ENCODE measurements at regions not wholly inside any gene's neighbourhood (a gene's known extent, or its start where the extent isn't known, plus 50 kb on each side); places are given as distances from the start of the nearest gene placed in this dataset.
A peak's percentile ranks its signal among the peaks of the same experiment; 100 is the strongest.

DNA sequence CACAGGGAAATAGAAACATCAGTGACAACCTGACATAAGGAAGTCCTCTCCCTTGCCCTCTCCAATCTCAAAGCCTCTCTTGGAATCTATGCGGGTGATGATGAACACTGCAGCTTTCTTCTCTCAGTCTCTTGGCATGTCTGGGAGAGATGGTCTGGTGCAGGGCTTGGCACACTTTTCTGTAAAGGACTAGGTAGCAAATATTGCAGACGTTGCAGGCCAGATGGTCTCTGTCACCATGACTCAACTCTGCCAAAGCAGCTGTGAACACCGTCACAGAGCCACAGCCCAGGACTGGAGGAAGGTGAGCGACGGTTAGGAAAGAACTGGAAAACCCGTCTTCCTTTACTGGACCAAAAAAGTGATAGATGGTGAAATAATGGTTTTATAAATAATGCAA lies 591.0 kb upstream of the TMEM132C start:
- H3K27ac Mint-ChIP-seq, result no peak overlapping the region

DNA sequence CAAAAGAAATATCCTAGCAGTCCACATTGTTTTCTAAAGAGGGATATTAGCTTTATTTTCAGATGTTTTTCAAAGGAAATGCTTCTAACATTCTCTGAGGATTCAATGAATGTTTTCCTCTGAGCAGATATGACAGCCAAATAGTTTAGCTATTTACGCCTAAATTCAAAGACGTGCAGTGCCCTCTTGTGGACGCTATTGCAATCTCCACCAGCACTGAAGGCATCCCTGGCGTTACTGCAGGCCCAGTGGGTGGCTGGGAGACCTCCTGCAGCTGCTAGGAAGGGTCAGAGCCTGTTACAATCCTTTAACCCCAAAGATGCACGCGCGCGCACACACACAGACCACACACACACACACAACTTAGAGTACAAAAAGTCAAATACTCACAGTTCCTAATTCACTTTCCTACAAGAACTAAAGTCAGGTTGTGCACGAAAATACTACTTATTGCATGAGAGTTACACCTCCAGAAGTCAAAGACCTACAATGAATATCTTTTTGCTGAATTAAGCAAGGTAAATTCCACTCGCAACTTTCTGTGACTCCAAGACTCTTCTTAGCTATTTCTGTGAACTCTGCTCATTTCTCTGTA lies 589.3 kb upstream of the TMEM132C start:
- Mint-ChIP-seq H3K9me3 (no peaks in the 10 kb centered on the region), H3K27me3 (ENCODE audit: insufficient read depth) (no peaks in the 10 kb centered on the region; the same call in 1 of the 2 replicates), H3K27ac (no peak overlapping the region), H3K4me3 (no peak overlapping the region), H3K36me3 (ENCODE audit: low read depth) (peaks cover 8% of the 10 kb centered on the region; the same call in 1 of the 2 replicates), H3K4me1 (ENCODE audit: low read depth) (peaks cover 36% of the 10 kb centered on the region)
- DNase-seq, result peak; percentile 74
- TF ChIP-seq, protein P1, sequence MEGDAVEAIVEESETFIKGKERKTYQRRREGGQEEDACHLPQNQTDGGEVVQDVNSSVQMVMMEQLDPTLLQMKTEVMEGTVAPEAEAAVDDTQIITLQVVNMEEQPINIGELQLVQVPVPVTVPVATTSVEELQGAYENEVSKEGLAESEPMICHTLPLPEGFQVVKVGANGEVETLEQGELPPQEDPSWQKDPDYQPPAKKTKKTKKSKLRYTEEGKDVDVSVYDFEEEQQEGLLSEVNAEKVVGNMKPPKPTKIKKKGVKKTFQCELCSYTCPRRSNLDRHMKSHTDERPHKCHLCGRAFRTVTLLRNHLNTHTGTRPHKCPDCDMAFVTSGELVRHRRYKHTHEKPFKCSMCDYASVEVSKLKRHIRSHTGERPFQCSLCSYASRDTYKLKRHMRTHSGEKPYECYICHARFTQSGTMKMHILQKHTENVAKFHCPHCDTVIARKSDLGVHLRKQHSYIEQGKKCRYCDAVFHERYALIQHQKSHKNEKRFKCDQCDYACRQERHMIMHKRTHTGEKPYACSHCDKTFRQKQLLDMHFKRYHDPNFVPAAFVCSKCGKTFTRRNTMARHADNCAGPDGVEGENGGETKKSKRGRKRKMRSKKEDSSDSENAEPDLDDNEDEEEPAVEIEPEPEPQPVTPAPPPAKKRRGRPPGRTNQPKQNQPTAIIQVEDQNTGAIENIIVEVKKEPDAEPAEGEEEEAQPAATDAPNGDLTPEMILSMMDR (IDR thresholded peaks at IDR 0.05), result peak; percentile 92

More for the DNA sequence above, 591.0 kb upstream of the TMEM132C start:
- no peak for DNase-seq
- TF ChIP-seq, protein P1 (IDR thresholded peaks at IDR 0.05), result no peak
- no peak overlapping the region for H3K4me3 Mint-ChIP-seq
- H3K27me3 Mint-ChIP-seq (ENCODE audit: insufficient read depth), result no peaks in the 10 kb centered on the region; the same call in 1 of the 2 replicates
- H3K9me3 Mint-ChIP-seq, result no peaks in the 10 kb centered on the region
- H3K4me1 Mint-ChIP-seq (ENCODE audit: low read depth), result peaks cover 26% of the 10 kb centered on the region
- H3K36me3 Mint-ChIP-seq (ENCODE audit: low read depth), result peaks cover 8% of the 10 kb centered on the region; the same call in 1 of the 2 replicates

DNA sequence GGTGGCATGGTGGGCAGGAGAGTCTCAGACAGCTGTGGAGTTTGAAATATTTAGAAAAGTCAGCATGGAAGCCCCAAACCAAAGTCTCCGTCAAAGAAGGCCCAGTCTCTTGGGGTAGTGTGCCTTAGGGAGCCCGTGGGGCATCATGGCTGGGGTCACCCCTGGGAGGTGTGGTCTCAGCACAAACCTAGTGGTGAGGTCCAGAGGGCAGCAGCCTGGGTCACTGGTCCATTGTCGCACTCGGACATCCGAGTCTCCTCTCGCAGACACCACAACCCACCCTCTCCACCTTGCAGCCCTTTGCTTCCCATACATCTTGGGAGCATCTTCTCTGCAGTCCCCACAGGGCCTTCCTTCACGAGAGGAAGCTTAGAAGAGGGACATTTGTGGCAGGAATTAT lies 588.0 kb upstream of the TMEM132C start:
- no peak overlapping the region for H3K27ac Mint-ChIP-seq
- H3K4me3 Mint-ChIP-seq, result no peak overlapping the region

DNA sequence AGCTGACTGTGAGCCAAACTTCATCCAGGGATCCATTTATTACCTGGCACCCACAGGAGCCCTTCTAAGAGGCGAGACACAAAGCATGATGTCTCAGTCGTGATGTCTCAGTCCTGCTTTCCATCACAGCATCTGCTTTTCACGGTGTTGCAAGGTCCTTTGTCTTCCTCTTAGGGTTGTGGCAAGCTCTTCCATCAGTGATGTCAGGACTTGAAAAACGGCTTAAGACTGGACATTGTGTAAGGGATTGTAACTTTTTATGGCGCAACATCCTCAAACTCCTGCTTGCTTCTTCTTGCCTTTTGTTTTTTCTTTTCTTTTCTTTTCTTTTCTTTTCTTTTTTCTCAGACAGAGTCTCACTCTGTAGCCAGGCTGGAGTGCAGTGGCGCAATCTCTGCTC lies 586.5 kb upstream of the TMEM132C start:
- Mint-ChIP-seq H3K27me3 (ENCODE audit: insufficient read depth) (no peaks in the 10 kb centered on the region; the same call in 1 of the 2 replicates), H3K27ac (no peak overlapping the region), H3K36me3 (ENCODE audit: low read depth) (peaks cover 3% of the 10 kb centered on the region; the same call in 1 of the 2 replicates), H3K9me3 (no peaks in the 10 kb centered on the region), H3K4me3 (no peak overlapping the region), H3K4me1 (ENCODE audit: low read depth) (peaks cover 33% of the 10 kb centered on the region)
- TF ChIP-seq, protein P1 (IDR thresholded peaks at IDR 0.05), result no peak
- DNase-seq, result no peak

More for the DNA sequence above, 588.0 kb upstream of the TMEM132C start:
- Mint-ChIP-seq H3K9me3 (no peaks in the 10 kb centered on the region), H3K27me3 (ENCODE audit: insufficient read depth) (no peaks in the 10 kb centered on the region; the same call in 1 of the 2 replicates), H3K36me3 (ENCODE audit: low read depth) (peaks cover 8% of the 10 kb centered on the region; the same call in 1 of the 2 replicates), H3K4me1 (ENCODE audit: low read depth) (peaks cover 36% of the 10 kb centered on the region)
- DNase-seq, result no peak
- TF ChIP-seq, protein P1 (IDR thresholded peaks at IDR 0.05), result no peak

DNA sequence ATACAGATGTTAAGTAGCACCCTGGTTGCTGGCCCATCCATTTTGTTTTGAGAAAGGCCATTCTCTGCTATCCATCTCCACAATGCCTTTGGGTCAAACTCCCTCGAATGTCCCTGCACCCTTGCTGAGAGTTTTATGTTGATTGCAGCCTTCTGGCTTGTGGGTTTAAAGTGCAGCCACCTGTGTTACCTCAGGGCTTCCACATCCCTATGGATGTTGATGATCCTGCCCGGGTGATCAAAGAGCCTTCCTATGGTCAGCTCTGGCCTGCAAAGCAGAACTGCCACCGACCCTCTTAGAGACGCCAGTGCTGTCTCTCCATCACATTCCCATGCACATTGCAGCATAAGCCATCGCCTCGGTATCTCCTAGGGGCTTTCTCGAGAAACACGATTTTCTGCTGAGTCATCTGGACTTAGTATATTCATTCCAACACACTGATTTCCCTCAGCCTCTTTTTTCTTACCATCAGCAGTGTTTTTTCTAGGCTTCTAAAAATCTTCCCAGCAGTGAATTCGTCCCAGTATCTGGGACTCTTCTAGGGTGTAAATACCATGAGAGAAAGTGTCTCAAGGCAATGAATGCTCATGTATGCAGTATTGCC lies 585.7 kb upstream of the TMEM132C start:
- Mint-ChIP-seq H3K27ac (no peak overlapping the region), H3K9me3 (no peaks in the 10 kb centered on the region), H3K4me3 (no peak overlapping the region), H3K36me3 (ENCODE audit: low read depth) (no peaks in the 10 kb centered on the region), H3K27me3 (ENCODE audit: insufficient read depth) (no peaks in the 10 kb centered on the region; the same call in 1 of the 2 replicates), H3K4me1 (ENCODE audit: low read depth) (peaks cover 32% of the 10 kb centered on the region)
- no peak for DNase-seq
- TF ChIP-seq, protein P1 (IDR thresholded peaks at IDR 0.05), result no peak
